Medulla oblongata (tissue), 1 donor: ENCODE measurements at regions not wholly inside any gene's neighbourhood (a gene's known extent, or its start where the extent isn't known, plus 50 kb on each side); places are given as distances from the start of the nearest gene placed in this dataset.

ENCODE experiments used
- DNase-seq: peaks from one replicate; pipeline ENCODE4 v3.0.0-alpha.2; 2015; ENCODE audit errors: extremely low spot score

DNA sequence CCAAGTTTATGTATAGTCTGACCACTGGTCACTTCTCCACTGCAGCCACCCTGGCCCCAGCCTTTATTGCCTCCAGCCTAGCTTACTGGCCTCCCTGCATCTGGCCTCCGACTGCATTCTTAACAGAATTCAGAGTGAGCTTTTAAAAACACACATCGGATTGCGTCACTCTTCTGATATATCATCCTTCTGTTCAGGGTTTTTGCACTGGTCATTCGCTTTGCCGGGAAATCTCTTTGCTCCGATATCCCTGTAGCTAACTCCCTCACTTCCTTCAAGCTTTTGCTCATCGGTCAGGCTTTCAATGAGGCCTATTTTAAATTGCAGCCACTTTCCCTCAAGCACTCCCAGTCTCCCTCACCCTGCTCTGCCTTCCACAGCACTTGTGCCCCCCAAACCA is 101.6 kb upstream of the DLX2 start:
- DNase-seq = no peak

GRCh38 chr2:172204762-172205161 is 102.1 kb upstream of the DLX2 start:
- no peak for DNase-seq

DNA sequence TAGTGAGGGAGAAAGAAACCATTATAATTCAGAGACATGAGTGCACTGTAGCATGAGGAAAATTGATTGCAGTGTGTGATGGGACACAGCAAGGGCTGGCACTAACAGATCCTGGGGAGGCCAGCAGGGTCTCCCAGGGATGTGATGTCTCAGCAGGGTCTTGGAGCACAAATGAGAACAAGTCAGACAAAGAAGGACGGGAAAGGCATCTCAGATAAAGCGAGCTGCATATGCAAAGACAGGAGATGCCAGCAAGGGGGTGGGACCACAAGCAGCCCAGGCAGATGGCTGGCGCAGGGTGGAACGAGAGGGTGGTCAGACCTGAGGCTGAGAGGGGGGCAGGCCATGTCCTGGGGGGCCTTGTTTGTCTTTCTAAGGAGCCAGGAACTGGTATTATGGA is 102.6 kb upstream of the DLX2 start:
- DNase-seq = no peak

GRCh38 chr2:172207911-172208310 is 105.2 kb upstream of the DLX2 start:
- DNase-seq = no peak

DNA sequence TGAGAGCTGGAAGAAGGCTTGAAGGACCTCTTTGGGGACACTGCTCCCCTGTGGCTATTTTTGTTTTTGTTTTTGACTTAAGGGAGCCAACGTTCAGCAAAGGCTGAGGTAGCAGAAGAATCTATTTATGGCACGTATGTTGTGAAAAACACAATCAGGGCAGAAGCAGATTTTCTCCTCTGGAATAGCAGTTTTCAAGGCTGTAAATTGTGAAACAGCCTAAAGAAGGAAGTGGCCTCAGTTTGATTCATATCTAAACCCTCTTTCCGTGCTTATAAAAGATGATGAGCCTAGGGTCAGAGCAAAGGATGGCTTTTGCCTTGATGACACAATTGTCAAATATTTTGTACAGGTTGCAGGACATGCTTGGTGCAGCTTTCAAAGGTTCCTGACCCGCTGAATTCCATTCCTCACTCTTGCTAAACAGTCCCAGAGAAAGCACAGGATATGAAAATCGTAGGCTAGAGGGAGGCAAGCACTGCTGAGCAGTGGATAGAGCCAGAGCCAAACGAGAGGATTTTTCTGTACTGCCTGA is 106.2 kb upstream of the DLX2 start:
- DNase-seq = no peak

DNA sequence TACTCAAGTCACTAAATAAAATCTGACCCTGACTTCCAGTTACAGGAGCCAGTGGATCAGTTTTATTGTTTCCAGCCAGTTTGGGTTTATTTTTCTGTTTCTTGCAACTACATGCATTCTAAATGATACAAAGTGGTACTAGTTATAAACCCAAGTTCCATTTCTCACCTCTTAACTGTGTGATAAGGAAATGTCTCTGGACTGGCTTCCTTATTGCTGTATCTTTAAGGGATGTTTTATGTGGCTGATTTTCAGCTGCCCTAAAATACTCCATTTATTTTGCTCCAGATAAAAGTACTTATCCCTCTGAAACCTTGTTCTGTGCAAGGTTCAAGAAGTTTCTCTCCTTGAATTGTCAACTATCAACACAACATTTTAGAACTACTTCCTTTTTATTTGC is 107.9 kb upstream of the DLX2 start:
- no peak for DNase-seq

- no peak for DNase-seq
Observed at GRCh38 chr2:172211512-172211911, 108.8 kb upstream of the DLX2 start.

GRCh38 chr2:172213116-172213860 is 110.6 kb upstream of the DLX2 start:
- DNase-seq = no peak

GRCh38 chr2:172214252-172214651 is 111.6 kb upstream of the DLX2 start:
- no peak for DNase-seq

GRCh38 chr2:172215172-172215935 is 112.7 kb upstream of the DLX2 start:
- no peak for DNase-seq

DNA sequence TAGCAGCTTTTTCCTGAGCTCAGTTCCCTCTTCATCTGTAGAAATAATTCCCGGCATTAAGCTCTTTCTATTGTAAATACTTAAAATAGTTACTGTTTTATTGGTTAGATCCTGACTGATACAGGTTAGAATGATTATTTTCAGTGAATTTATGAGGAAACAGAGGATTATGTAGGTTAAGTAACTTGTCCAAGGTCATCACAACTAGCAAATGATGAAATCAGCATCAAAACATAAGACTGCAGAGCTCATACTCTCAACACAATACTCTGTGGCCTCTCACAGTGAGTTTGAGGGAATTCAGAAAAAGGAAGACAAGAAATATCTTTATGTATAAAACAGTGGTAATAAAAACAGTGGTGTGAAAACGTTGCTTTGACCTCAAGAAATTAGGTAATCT is 113.2 kb upstream of the DLX2 start:
- DNase-seq = no peak

GRCh38 chr2:172216477-172216876 is 113.8 kb upstream of the DLX2 start:
- no peak for DNase-seq

- DNase-seq = no peak
Observed at GRCh38 chr2:172219201-172219600, 116.5 kb upstream of the DLX2 start.

GRCh38 chr2:172220121-172220520 is 117.4 kb upstream of the DLX2 start:
- no peak for DNase-seq

DNA sequence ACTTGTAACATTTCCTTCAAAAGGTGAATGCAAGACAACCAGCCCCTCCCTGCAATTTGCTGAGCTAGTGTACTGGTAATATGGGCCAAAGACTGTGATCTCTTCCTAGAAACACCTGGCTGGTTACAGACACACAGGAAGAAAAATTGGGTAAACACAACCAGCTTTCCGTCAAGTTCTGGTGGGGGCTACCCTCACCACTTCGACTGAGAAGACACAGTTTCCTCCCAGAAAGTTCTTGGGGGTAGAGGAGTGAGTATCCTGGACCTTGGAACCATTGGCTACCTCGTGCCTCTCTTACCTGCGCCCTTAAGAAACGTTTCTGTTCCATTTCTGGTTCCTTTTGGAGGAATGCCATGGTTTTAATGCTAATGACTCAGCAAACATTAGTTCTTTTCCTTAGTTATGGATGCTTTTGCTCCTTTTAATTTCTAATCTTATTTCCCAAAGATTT is 120.9 kb upstream of the DLX2 start:
- no peak for DNase-seq

DNA sequence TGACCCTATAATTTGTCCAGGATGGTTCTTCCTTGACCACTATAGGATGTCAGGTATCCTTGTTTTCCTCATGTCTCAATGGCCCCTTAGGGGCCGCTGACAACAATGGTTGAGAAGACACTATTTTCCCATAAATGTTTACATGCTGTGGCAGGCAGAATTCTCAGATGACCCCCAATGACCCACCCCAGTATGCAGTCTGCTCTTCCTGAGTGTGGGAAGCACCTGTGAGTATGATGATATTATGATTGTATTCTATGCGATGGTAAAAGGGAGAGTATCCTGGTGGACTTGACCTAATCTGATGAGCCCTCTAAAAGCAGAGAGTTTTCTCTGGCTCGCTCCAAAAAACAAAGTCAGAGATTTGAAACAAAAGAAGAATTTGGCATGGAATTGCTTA is 123.1 kb upstream of the DLX2 start:
- no peak for DNase-seq

GRCh38 chr2:172226244-172227061 is 123.8 kb upstream of the DLX2 start:
- DNase-seq = no peak

- DNase-seq = no peak
Observed at GRCh38 chr2:172227719-172228118, 125.0 kb upstream of the DLX2 start.

DNA sequence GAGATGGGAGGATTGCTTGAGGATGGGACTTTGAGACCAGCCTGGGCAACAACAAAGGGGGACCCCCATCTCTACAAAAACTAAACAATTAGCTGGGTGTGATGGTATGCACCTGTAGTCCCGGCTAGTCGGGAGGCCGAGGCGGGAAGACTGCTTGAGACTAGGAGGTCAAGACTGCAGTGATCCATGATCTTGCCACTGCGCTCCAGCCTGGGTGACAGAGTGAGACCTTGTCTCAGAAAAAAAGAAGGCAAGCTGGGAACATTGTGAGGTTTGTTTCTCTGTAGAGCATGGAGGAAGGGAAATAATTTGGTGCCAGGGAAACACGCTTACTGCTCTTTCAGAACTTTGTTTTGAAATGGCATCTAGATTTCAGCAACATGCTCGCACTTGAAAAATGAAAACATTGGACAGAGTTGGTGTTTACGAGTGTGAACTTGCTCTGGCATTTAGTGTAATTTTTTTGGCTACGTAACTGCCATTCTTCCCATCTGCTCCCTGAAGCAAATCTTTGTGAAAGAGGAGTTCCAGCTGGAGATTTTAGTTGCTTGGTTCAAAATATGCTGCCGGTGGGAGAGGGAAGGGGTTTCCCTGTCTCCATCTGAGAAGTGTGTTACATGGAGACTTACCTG is 125.6 kb upstream of the DLX2 start:
- DNase-seq = no peak

- DNase-seq = no peak
Observed at GRCh38 chr2:172229125-172229524, 126.4 kb upstream of the DLX2 start.

DNA sequence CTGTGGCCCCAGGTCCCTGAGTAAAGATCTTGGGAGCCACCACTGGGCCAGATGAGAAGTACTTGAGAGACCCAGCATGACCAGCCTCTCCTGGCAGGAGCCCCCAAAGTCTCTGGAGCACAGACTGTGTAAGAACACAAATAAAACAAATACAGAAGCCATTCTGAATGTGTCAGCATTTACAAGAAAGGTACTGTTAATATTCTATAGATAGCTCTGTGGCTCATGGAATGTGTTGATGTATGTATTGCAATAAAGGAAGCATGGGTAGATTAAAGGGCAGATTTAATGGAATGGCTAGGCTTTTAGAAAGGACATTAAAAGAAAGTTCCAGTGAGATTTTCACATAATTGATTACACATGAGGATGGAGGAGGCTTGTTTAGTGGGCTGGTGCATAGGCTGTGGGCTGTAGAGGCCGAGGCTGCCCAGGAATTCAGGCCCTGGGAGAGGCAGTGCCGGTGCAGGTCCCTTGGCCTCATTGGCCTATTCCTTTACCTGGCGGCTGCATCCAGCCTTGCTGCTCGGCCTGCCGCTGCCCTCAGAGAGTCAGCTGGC is 127.7 kb upstream of the DLX2 start:
- DNase-seq = no peak
